PC-9 (cell line): ENCODE measurements at regions not wholly inside any gene's neighbourhood (a gene's known extent, or its start where the extent isn't known, plus 50 kb on each side); places are given as distances from the start of the nearest gene placed in this dataset.

Experiments used
- EZH2 ChIP-seq: fragments of 200-600 bp; sonication (generic); IDR thresholded peaks from 2 replicates; pipeline ENCODE4 v1.8.0; 2017; ENCODE audit warnings: antibody characterized with exemption, low read depth
- TF ChIP-seq, protein P1 (sequence below): fragments of 200-600 bp; sonication (generic); conservative IDR thresholded peaks from 2 replicates; pipeline ENCODE4 v1.6.1; 2017; ENCODE audit warnings: mixed run types, antibody characterized with exemption, mild to moderate bottlenecking, moderate library complexity

DNA sequence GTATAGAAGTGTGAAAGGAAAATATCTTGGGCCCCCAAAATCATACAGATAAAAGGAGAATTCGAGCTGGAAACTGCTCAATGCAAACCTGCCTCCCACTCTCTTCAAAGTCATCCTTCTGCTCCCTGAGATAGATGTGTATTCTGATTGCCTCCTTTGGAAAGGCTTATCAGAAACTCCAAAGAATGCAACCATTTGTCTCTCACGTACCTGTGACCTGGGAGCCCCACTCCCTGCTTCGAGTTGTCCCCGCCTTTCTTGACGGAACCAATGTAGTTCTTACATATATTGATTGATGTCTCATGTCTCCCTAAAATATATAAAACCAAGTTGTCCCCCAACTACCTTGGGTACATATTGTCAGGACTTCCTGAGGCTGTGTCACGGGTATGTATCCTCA is 163.8 kb downstream of the DIRAS2 start:
- TF ChIP-seq, protein P1, sequence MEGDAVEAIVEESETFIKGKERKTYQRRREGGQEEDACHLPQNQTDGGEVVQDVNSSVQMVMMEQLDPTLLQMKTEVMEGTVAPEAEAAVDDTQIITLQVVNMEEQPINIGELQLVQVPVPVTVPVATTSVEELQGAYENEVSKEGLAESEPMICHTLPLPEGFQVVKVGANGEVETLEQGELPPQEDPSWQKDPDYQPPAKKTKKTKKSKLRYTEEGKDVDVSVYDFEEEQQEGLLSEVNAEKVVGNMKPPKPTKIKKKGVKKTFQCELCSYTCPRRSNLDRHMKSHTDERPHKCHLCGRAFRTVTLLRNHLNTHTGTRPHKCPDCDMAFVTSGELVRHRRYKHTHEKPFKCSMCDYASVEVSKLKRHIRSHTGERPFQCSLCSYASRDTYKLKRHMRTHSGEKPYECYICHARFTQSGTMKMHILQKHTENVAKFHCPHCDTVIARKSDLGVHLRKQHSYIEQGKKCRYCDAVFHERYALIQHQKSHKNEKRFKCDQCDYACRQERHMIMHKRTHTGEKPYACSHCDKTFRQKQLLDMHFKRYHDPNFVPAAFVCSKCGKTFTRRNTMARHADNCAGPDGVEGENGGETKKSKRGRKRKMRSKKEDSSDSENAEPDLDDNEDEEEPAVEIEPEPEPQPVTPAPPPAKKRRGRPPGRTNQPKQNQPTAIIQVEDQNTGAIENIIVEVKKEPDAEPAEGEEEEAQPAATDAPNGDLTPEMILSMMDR, result no peak
- TF ChIP-seq EZH2, result no peak
